ENCODE measurements at regions not wholly inside any gene's neighbourhood (a gene's known extent, or its start where the extent isn't known, plus 50 kb on each side); places are given as distances from the start of the nearest gene placed in this dataset.

DNA sequence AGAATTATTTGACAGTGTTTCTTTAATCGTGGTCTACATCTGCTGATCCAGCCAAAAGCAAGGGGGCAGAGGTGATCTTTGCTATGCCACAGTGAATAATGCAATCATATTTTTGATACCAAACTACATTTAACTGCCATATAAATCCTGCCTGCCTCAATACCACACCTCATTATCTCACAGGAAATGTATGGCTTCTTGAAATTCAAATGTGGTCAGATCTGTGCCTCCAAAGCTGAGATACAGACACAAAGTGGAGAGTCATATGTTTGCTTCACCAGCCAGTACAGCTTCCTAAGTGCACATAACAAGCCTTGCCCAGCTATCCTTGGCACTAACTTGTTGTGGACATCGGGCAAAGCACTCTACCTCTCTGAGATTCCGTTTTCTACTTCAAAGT is 250.0 kb upstream of the NFIA start:
- no peak overlapping the region for H3K9ac ChIP-seq (ENCODE audit: low read length)
- no peak overlapping the region for H2AFZ ChIP-seq (ENCODE audit: low read depth, low read length)
- H3K36me3 ChIP-seq (ENCODE audit: insufficient read depth, low read length) = no peaks in the 10 kb centered on the region
- no peaks in the 10 kb centered on the region for H3K9me2 ChIP-seq (ENCODE audit: insufficient read depth, low read length)
- no peaks in the 10 kb centered on the region for H4K20me1 ChIP-seq (ENCODE audit: insufficient read depth)
- no peak overlapping the region for H3K4me2 ChIP-seq (ENCODE audit: low read length)
- no peaks in the 10 kb centered on the region for H3K27me3 ChIP-seq (ENCODE audit: insufficient read depth, low read depth, low read length)
- TF ChIP-seq POLR2AphosphoS5 (IDR thresholded peaks at IDR 0.05) (no peak), RAD21 (conservative IDR thresholded peaks at IDR 0.05) (no peak), EP300 (conservative IDR thresholded peaks at IDR 0.05; ENCODE audit: poor library complexity, severe bottlenecking) (no peak), MXI1 (conservative IDR thresholded peaks at IDR 0.05; ENCODE audit: poor library complexity, severe bottlenecking) (no peak), EZH2 (IDR thresholded peaks at IDR 0.05; ENCODE audit: borderline replicate concordance, insufficient read depth, low read length, poor library complexity, severe bottlenecking) (no peak), SMC3 (conservative IDR thresholded peaks at IDR 0.05; ENCODE audit: poor library complexity) (no peak), TAF1 (IDR thresholded peaks at IDR 0.05; ENCODE audit: low read depth) (no peak)
- TF ChIP-seq, protein P1, sequence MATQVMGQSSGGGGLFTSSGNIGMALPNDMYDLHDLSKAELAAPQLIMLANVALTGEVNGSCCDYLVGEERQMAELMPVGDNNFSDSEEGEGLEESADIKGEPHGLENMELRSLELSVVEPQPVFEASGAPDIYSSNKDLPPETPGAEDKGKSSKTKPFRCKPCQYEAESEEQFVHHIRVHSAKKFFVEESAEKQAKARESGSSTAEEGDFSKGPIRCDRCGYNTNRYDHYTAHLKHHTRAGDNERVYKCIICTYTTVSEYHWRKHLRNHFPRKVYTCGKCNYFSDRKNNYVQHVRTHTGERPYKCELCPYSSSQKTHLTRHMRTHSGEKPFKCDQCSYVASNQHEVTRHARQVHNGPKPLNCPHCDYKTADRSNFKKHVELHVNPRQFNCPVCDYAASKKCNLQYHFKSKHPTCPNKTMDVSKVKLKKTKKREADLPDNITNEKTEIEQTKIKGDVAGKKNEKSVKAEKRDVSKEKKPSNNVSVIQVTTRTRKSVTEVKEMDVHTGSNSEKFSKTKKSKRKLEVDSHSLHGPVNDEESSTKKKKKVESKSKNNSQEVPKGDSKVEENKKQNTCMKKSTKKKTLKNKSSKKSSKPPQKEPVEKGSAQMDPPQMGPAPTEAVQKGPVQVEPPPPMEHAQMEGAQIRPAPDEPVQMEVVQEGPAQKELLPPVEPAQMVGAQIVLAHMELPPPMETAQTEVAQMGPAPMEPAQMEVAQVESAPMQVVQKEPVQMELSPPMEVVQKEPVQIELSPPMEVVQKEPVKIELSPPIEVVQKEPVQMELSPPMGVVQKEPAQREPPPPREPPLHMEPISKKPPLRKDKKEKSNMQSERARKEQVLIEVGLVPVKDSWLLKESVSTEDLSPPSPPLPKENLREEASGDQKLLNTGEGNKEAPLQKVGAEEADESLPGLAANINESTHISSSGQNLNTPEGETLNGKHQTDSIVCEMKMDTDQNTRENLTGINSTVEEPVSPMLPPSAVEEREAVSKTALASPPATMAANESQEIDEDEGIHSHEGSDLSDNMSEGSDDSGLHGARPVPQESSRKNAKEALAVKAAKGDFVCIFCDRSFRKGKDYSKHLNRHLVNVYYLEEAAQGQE (IDR thresholded peaks at IDR 0.05; ENCODE audit: borderline replicate concordance) = no peak
- TF ChIP-seq, protein P2, sequence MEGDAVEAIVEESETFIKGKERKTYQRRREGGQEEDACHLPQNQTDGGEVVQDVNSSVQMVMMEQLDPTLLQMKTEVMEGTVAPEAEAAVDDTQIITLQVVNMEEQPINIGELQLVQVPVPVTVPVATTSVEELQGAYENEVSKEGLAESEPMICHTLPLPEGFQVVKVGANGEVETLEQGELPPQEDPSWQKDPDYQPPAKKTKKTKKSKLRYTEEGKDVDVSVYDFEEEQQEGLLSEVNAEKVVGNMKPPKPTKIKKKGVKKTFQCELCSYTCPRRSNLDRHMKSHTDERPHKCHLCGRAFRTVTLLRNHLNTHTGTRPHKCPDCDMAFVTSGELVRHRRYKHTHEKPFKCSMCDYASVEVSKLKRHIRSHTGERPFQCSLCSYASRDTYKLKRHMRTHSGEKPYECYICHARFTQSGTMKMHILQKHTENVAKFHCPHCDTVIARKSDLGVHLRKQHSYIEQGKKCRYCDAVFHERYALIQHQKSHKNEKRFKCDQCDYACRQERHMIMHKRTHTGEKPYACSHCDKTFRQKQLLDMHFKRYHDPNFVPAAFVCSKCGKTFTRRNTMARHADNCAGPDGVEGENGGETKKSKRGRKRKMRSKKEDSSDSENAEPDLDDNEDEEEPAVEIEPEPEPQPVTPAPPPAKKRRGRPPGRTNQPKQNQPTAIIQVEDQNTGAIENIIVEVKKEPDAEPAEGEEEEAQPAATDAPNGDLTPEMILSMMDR (IDR thresholded peaks at IDR 0.05; ENCODE audit: poor library complexity, severe bottlenecking) = no peak
- no peaks in the 10 kb centered on the region for H3K9me3 ChIP-seq (ENCODE audit: low read length)
- H3K4me3 ChIP-seq (ENCODE audit: low read length) = no peak overlapping the region
- H3K79me2 ChIP-seq (replicated peaks; ENCODE audit: insufficient read depth, low read length) = no peaks in the 10 kb centered on the region
- no peaks in the 10 kb centered on the region for H3F3A ChIP-seq (ENCODE audit: insufficient read depth, low read length, poor library complexity, severe bottlenecking)
- no peak overlapping the region for H3K27ac ChIP-seq (ENCODE audit: low read length)

DNA sequence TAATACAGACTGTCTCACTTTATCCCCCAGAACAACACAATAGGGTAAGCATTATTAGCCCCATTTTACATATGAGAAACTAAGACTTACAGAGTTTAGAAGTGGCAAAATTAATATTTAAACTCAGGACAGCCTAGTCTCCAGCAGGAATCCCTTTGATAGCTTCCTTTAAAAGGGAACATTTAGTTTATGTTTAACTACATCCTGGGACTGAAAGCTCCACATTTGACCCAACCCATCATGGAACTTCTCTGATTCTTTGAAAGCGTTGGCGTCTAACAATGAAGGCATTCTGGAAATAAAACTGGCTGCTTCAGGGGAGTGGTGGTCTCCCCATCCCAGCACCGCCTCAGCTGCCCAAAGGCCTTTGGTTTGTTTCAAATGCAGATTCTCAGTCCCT is 250.6 kb upstream of the NFIA start:
- Histone ChIP-seq H3K9me3 (ENCODE audit: low read length) (no peaks in the 10 kb centered on the region), H3K36me3 (ENCODE audit: insufficient read depth, low read length) (no peaks in the 10 kb centered on the region), H3K27me3 (ENCODE audit: insufficient read depth, low read depth, low read length) (no peaks in the 10 kb centered on the region), H4K20me1 (ENCODE audit: insufficient read depth) (no peaks in the 10 kb centered on the region), H3K9ac (ENCODE audit: low read length) (no peak overlapping the region), H3K79me2 (replicated peaks; ENCODE audit: insufficient read depth, low read length) (no peaks in the 10 kb centered on the region), H3K4me2 (ENCODE audit: low read length) (no peak overlapping the region), H3K4me3 (ENCODE audit: low read length) (no peak overlapping the region), H3F3A (ENCODE audit: insufficient read depth, low read length, poor library complexity, severe bottlenecking) (no peaks in the 10 kb centered on the region), H2AFZ (ENCODE audit: low read depth, low read length) (no peak overlapping the region), H3K27ac (ENCODE audit: low read length) (no peak overlapping the region), H3K9me2 (ENCODE audit: insufficient read depth, low read length) (no peaks in the 10 kb centered on the region)
- TF ChIP-seq TAF1 (IDR thresholded peaks at IDR 0.05; ENCODE audit: low read depth) (no peak), MXI1 (conservative IDR thresholded peaks at IDR 0.05; ENCODE audit: poor library complexity, severe bottlenecking) (no peak), EZH2 (IDR thresholded peaks at IDR 0.05; ENCODE audit: borderline replicate concordance, insufficient read depth, low read length, poor library complexity, severe bottlenecking) (no peak), EP300 (conservative IDR thresholded peaks at IDR 0.05; ENCODE audit: poor library complexity, severe bottlenecking) (no peak), RAD21 (conservative IDR thresholded peaks at IDR 0.05) (no peak), SMC3 (conservative IDR thresholded peaks at IDR 0.05; ENCODE audit: poor library complexity) (no peak), POLR2AphosphoS5 (IDR thresholded peaks at IDR 0.05) (no peak)
- TF ChIP-seq, protein P1 (IDR thresholded peaks at IDR 0.05; ENCODE audit: borderline replicate concordance) = no peak
- TF ChIP-seq, protein P2 (IDR thresholded peaks at IDR 0.05; ENCODE audit: poor library complexity, severe bottlenecking) = no peak
